HUES64 (cell line): ENCODE measurements at regions not wholly inside any gene's neighbourhood (a gene's known extent, or its start where the extent isn't known, plus 50 kb on each side); places are given as distances from the start of the nearest gene placed in this dataset.
"Not testable (repeated sequence)": the region's sequence is repeated elsewhere in the genome, so short reads cannot be mapped to it uniquely, and the experiment has no call there.

Source experiments
- H3K27ac ChIP-seq: 2 replicates; pipeline ENCODE4 v1.7.0; 2013; ENCODE audit warnings: low read depth, low read length, inconsistent platforms
- H3K27me3 ChIP-seq: 2 replicates; pipeline ENCODE4 v1.6.1; 2013; ENCODE audit warnings: mild to moderate bottlenecking, low read length; ENCODE audit not compliant: insufficient read depth
- H3K36me3 ChIP-seq: 2 replicates; pipeline ENCODE4 v1.6.1; 2013; ENCODE audit warnings: mild to moderate bottlenecking, low read length; ENCODE audit not compliant: insufficient read depth
- H3K4me1 ChIP-seq: 2 replicates; pipeline ENCODE4 v1.6.1; 2013; ENCODE audit warnings: mild to moderate bottlenecking, low read length, moderate library complexity; ENCODE audit not compliant: insufficient read depth
- H3K4me3 ChIP-seq: 2 replicates; pipeline ENCODE4 v1.5.1; 2013; ENCODE audit warnings: mild to moderate bottlenecking, low read length, moderate library complexity
- H3K9ac ChIP-seq: 2 replicates; pipeline ENCODE4 v1.6.1; 2013; ENCODE audit warnings: mild to moderate bottlenecking, low read depth, low read length
- H3K9me3 ChIP-seq: 2 replicates; pipeline ENCODE4 v1.6.1; 2013; ENCODE audit warnings: low read depth, low read length; ENCODE audit not compliant: insufficient read depth
- WGBS: fragments of 150-250, 120-280 bp; methylation state at CpG from one replicate; pipeline ENCODE4 v1.1.7; 2013; ENCODE audit warnings: missing lambda C conversion rate; 5-methylcytosine and 5-hydroxymethylcytosine counted together

GRCh38 chr2:111526041-111526639, 357.9 kb downstream of the ANAPC1 start:
- H3K27ac ChIP-seq, H3K9ac ChIP-seq, H3K9me3 ChIP-seq, H3K4me1 ChIP-seq, H3K4me3 ChIP-seq, H3K36me3 ChIP-seq, H3K27me3 ChIP-seq: not testable (repeated sequence)
- WGBS, result no CpG with 5 or more reads among the region's 7 CpGs

GRCh38 chr2:111527707-111528400, 356.1 kb downstream of the ANAPC1 start:
- WGBS, result 94% methylated on average over 6 of the region's 10 CpGs
- not testable (repeated sequence) for H3K27me3 ChIP-seq, H3K36me3 ChIP-seq, H3K4me3 ChIP-seq, H3K9me3 ChIP-seq, H3K27ac ChIP-seq, H3K9ac ChIP-seq, H3K4me1 ChIP-seq

GRCh38 chr2:111529022-111529421, 355.0 kb downstream of the ANAPC1 start:
- not testable (repeated sequence) for H3K4me1 ChIP-seq, H3K4me3 ChIP-seq, H3K27ac ChIP-seq, H3K27me3 ChIP-seq, H3K9me3 ChIP-seq, H3K36me3 ChIP-seq, H3K9ac ChIP-seq
- 46% methylated on average over 3 of the region's 4 CpGs for WGBS

- 92% methylated on average over 4 of the region's 5 CpGs for WGBS
- H3K4me1 ChIP-seq, H3K9ac ChIP-seq, H3K9me3 ChIP-seq, H3K4me3 ChIP-seq, H3K27me3 ChIP-seq, H3K27ac ChIP-seq, H3K36me3 ChIP-seq: not testable (repeated sequence)
Observed at GRCh38 chr2:111530239-111530965, 353.6 kb downstream of the ANAPC1 start.

- H3K36me3 ChIP-seq, H3K27ac ChIP-seq, H3K9me3 ChIP-seq, H3K27me3 ChIP-seq, H3K9ac ChIP-seq, H3K4me3 ChIP-seq: not testable (repeated sequence)
- H3K4me1 ChIP-seq, result peaks cover 10% of the 10 kb centered on the region
- 73% methylated on average over 2 of the region's 14 CpGs for WGBS
Observed at GRCh38 chr2:111532682-111533556, 351.1 kb downstream of the ANAPC1 start.

GRCh38 chr2:111533557-111534247, 350.3 kb downstream of the ANAPC1 start:
- not testable (repeated sequence) for H3K9ac ChIP-seq, H3K27me3 ChIP-seq, H3K4me3 ChIP-seq, H3K9me3 ChIP-seq, H3K36me3 ChIP-seq, H3K27ac ChIP-seq
- WGBS, result 81% methylated on average over 5 of the region's 8 CpGs
- peaks cover 10% of the 10 kb centered on the region for H3K4me1 ChIP-seq

GRCh38 chr2:111534910-111535352, 349.1 kb downstream of the ANAPC1 start:
- Histone ChIP-seq H3K9me3 (no peaks in the 10 kb centered on the region), H3K4me1 (peaks cover 10% of the 10 kb centered on the region), H3K4me3 (no peak overlapping the region), H3K27me3 (no peaks in the 10 kb centered on the region), H3K36me3 (no peaks in the 10 kb centered on the region), H3K9ac (no peak overlapping the region), H3K27ac (peak overlapping the region; percentile 32; the same call in 1 of the 2 replicates)
- WGBS, result 45% methylated on average over 4 of the region's 4 CpGs

- peaks cover 10% of the 10 kb centered on the region for H3K4me1 ChIP-seq
- H3K9me3 ChIP-seq, result no peaks in the 10 kb centered on the region
- no peak overlapping the region for H3K4me3 ChIP-seq
- WGBS, result 67% methylated on average over 1 of the region's 1 CpG
- H3K36me3 ChIP-seq, result no peaks in the 10 kb centered on the region
- H3K9ac ChIP-seq, result no peak overlapping the region
- H3K27ac ChIP-seq, result peak overlapping the region; percentile 32; the same call in 1 of the 2 replicates
- no peaks in the 10 kb centered on the region for H3K27me3 ChIP-seq
Observed at GRCh38 chr2:111535404-111535803, 348.6 kb downstream of the ANAPC1 start.

GRCh38 chr2:111537078-111537655, 346.8 kb downstream of the ANAPC1 start:
- no peak overlapping the region for H3K4me3 ChIP-seq
- no peaks in the 10 kb centered on the region for H3K27me3 ChIP-seq
- no peak overlapping the region for H3K27ac ChIP-seq
- H3K4me1 ChIP-seq, result peaks cover 10% of the 10 kb centered on the region
- H3K36me3 ChIP-seq, result no peaks in the 10 kb centered on the region
- no peak overlapping the region for H3K9ac ChIP-seq
- H3K9me3 ChIP-seq, result no peaks in the 10 kb centered on the region
- 91% methylated on average over 15 of the region's 15 CpGs for WGBS

- H3K9ac ChIP-seq, H3K36me3 ChIP-seq, H3K4me3 ChIP-seq, H3K4me1 ChIP-seq, H3K9me3 ChIP-seq, H3K27ac ChIP-seq, H3K27me3 ChIP-seq: not testable (repeated sequence)
- 90% methylated on average over 2 of the region's 9 CpGs for WGBS
Observed at GRCh38 chr2:111539991-111540390, 344.0 kb downstream of the ANAPC1 start.
